Suppressor macrophage (primary cell): ENCODE measurements at regions not wholly inside any gene's neighbourhood (a gene's known extent, or its start where the extent isn't known, plus 50 kb on each side); places are given as distances from the start of the nearest gene placed in this dataset.

ENCODE experiments used
- DNase-seq, 4 experiments: peaks; one replicate each; pipeline ENCODE4 v3.0.0-alpha.2; 2020 to 2022

GRCh38 chr15:37261685-37262084 is 161.3 kb upstream of the MEIS2 start:
- DNase-seq: no peak

- DNase-seq: no peak
Observed at GRCh38 chr15:37262922-37263608, 162.7 kb upstream of the MEIS2 start.

- no peak for DNase-seq
Observed at GRCh38 chr15:37289109-37289765, 188.9 kb upstream of the MEIS2 start.

GRCh38 chr15:37291920-37292319 is 191.6 kb upstream of the MEIS2 start:
- no peak for DNase-seq

GRCh38 chr15:37298271-37298670 is 197.9 kb upstream of the MEIS2 start:
- DNase-seq: no peak

- DNase-seq: no peak
Observed at GRCh38 chr15:37339437-37339836, 239.1 kb upstream of the MEIS2 start.

GRCh38 chr15:37339856-37340255 is 239.5 kb upstream of the MEIS2 start:
- DNase-seq: no peak

- DNase-seq: no peak
Observed at GRCh38 chr15:37340438-37340837, 240.1 kb upstream of the MEIS2 start.

GRCh38 chr15:37359101-37359892 is 258.9 kb upstream of the MEIS2 start:
- no peak for DNase-seq

GRCh38 chr15:37359893-37360290 is 259.5 kb upstream of the MEIS2 start:
- DNase-seq: no peak

GRCh38 chr15:37360724-37361123 is 260.4 kb upstream of the MEIS2 start:
- DNase-seq: no peak

- DNase-seq: no peak
Observed at GRCh38 chr15:37361621-37362020, 261.3 kb upstream of the MEIS2 start.

GRCh38 chr15:37362414-37362813 is 262.1 kb upstream of the MEIS2 start:
- DNase-seq: no peak

- no peak for DNase-seq
Observed at GRCh38 chr15:37368961-37369360, 268.6 kb upstream of the MEIS2 start.

- no peak for DNase-seq
Observed at GRCh38 chr15:37370941-37371340, 270.6 kb upstream of the MEIS2 start.

GRCh38 chr15:37372064-37372463 is 271.7 kb upstream of the MEIS2 start:
- DNase-seq: no peak

GRCh38 chr15:37375519-37375918 is 275.2 kb upstream of the MEIS2 start:
- no peak for DNase-seq

- DNase-seq: no peak
Observed at GRCh38 chr15:37377428-37377827, 277.1 kb upstream of the MEIS2 start.

GRCh38 chr15:37394402-37395099 is 294.2 kb upstream of the MEIS2 start:
- DNase-seq: no peak

GRCh38 chr15:37395100-37395468 is 294.7 kb upstream of the MEIS2 start:
- DNase-seq: no peak

GRCh38 chr15:37397266-37398022 is 297.1 kb upstream of the MEIS2 start:
- DNase-seq: no peak

- no peak for DNase-seq
Observed at GRCh38 chr15:37416103-37416502, 315.8 kb upstream of the MEIS2 start.
